ENCODE measurements at regions not wholly inside any gene's neighbourhood (a gene's known extent, or its start where the extent isn't known, plus 50 kb on each side); places are given as distances from the start of the nearest gene placed in this dataset.

GRCh38 chr4:10981576-10981975, 297.0 kb upstream of the CLNK start:
- TF ChIP-seq CTCF (IDR thresholded peaks at IDR 0.05; ENCODE audit: insufficient read depth, low read length, poor library complexity, severe bottlenecking): no peak
- H3K27me3 ChIP-seq (ENCODE audit: control insufficient read depth, insufficient read depth, low read length): no peaks in the 10 kb centered on the region
- H3K36me3 ChIP-seq (ENCODE audit: control insufficient read depth, insufficient read depth, low read length): no peaks in the 10 kb centered on the region
- no peak overlapping the region for H3K4me3 ChIP-seq (ENCODE audit: low read depth, low read length)
- DNase-seq (ENCODE audit: low read depth): no peak

DNA sequence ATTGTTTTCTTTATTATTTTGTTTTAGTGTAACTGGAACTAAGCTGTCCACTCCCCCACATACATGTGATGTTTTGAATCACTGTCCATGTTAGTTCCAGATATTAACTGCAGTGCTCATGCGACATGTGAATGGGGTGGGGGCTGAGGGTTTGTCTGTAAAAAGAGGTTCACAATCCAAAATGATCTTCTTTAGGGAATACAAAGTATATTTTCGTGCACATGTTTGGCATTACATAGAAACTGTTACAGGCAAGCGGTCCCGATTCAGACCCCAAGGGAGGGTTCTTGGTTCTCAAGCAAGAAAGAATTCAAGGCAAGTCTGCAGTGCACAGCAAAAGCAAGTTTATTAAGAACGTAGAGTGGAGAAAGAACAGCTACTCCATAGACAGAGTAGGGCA, 296.5 kb upstream of the CLNK start:
- H3K36me3 ChIP-seq (ENCODE audit: control insufficient read depth, insufficient read depth, low read length): no peaks in the 10 kb centered on the region
- no peak for TF ChIP-seq CTCF (IDR thresholded peaks at IDR 0.05; ENCODE audit: insufficient read depth, low read length, poor library complexity, severe bottlenecking)
- DNase-seq (ENCODE audit: low read depth): no peak
- no peak overlapping the region for H3K4me3 ChIP-seq (ENCODE audit: low read depth, low read length)
- H3K27me3 ChIP-seq (ENCODE audit: control insufficient read depth, insufficient read depth, low read length): no peaks in the 10 kb centered on the region

- DNase-seq (ENCODE audit: low read depth): no peak
- no peak for TF ChIP-seq CTCF (IDR thresholded peaks at IDR 0.05; ENCODE audit: insufficient read depth, low read length, poor library complexity, severe bottlenecking)
- Histone ChIP-seq H3K4me3 (ENCODE audit: low read depth, low read length) (no peak overlapping the region), H3K27me3 (ENCODE audit: control insufficient read depth, insufficient read depth, low read length) (no peaks in the 10 kb centered on the region), H3K36me3 (ENCODE audit: control insufficient read depth, insufficient read depth, low read length) (no peaks in the 10 kb centered on the region)
Observed at GRCh38 chr4:10979032-10979431, 294.5 kb upstream of the CLNK start.

GRCh38 chr4:10977534-10977933, 293.0 kb upstream of the CLNK start:
- no peak for TF ChIP-seq CTCF (IDR thresholded peaks at IDR 0.05; ENCODE audit: insufficient read depth, low read length, poor library complexity, severe bottlenecking)
- Histone ChIP-seq H3K36me3 (ENCODE audit: control insufficient read depth, insufficient read depth, low read length) (no peaks in the 10 kb centered on the region), H3K4me3 (ENCODE audit: low read depth, low read length) (no peak overlapping the region), H3K27me3 (ENCODE audit: control insufficient read depth, insufficient read depth, low read length) (no peaks in the 10 kb centered on the region)
- DNase-seq (ENCODE audit: low read depth): no peak

- no peak overlapping the region for H3K4me3 ChIP-seq (ENCODE audit: low read depth, low read length)
- no peak for TF ChIP-seq CTCF (IDR thresholded peaks at IDR 0.05; ENCODE audit: insufficient read depth, low read length, poor library complexity, severe bottlenecking)
- no peaks in the 10 kb centered on the region for H3K27me3 ChIP-seq (ENCODE audit: control insufficient read depth, insufficient read depth, low read length)
- no peaks in the 10 kb centered on the region for H3K36me3 ChIP-seq (ENCODE audit: control insufficient read depth, insufficient read depth, low read length)
- DNase-seq (ENCODE audit: low read depth): no peak
Observed at GRCh38 chr4:10974371-10974770, 289.8 kb upstream of the CLNK start.

GRCh38 chr4:10973686-10974085, 289.1 kb upstream of the CLNK start:
- no peak for DNase-seq (ENCODE audit: low read depth)
- TF ChIP-seq CTCF (IDR thresholded peaks at IDR 0.05; ENCODE audit: insufficient read depth, low read length, poor library complexity, severe bottlenecking): no peak

More at GRCh38 chr4:10973686-10974085, 289.1 kb upstream of the CLNK start:
- Histone ChIP-seq H3K4me3 (ENCODE audit: low read depth, low read length) (no peak overlapping the region), H3K27me3 (ENCODE audit: control insufficient read depth, insufficient read depth, low read length) (no peaks in the 10 kb centered on the region), H3K36me3 (ENCODE audit: control insufficient read depth, insufficient read depth, low read length) (no peaks in the 10 kb centered on the region)

All from kidney epithelial cell (primary cell).